ENCODE measurements at regions not wholly inside any gene's neighbourhood (a gene's known extent, or its start where the extent isn't known, plus 50 kb on each side); places are given as distances from the start of the nearest gene placed in this dataset.

DNA sequence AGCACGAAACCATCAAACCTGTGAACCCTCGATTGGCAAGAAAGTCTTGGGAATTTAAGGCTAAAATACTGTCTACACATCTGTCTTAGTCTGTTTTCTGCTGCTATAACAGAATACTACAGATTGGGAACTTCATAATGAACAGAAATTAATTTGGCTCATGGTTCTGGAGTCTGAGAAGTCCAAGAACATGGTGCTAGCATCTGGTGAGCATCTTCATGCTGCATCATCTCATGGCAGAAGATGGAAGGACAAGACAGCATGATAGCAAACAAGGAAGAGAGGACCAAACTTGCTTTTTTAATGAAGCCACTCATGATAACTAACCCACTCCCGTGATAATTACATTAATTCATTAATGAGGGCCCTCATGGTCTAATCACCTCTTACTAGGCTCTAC, 102.0 kb upstream of the CDKN3 start:
- no peak for TF ChIP-seq EZH2 (IDR thresholded peaks at IDR 0.05)
- no peak for TF ChIP-seq FOXP2 (optimal IDR thresholded peaks at IDR 0.05; ENCODE audit: control extremely low read depth, extremely low read length, insufficient read depth)
